ENCODE measurements at regions not wholly inside any gene's neighbourhood (a gene's known extent, or its start where the extent isn't known, plus 50 kb on each side); places are given as distances from the start of the nearest gene placed in this dataset.

DNA sequence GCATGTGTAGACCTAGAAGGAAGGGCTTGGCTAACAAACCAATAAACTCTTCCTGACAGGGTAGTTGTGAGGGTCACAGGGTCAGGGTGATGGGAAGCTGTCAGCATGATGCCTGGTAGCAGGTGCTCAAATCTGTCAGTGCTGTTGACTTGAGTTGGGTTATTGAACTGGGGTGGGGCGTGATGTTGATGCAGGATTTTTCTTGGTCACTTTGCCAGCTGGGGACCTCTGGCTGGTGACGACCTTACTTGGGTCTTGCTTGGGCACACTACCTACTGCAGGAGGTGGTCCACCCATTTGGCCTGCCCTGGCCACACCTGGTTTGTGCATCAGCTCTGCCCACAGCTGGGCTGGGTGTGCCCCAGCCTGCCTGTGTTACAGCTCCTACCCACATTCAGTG, 624.4 kb downstream of the PTPRU start:
- ChIA-PET POLR2A (no interaction called here), CTCF (ENCODE audit: low intra/inter-chr PET ratio, low total read pairs) (no interaction called here)
- Histone ChIP-seq H3K4me3 (replicated peaks in 1 of 3; ENCODE audit: insufficient read depth in 1 of 3, low read depth in 2 of 3, low read length in 3 of 3) (no peak overlapping the region), H3K9me3 (ENCODE audit: low read length) (peaks cover 12% of the 10 kb centered on the region; the same call in 1 of the 2 replicates), H4K20me1 (ENCODE audit: insufficient read depth, low read length) (no peaks in the 10 kb centered on the region), H2AFZ (ENCODE audit: low read length) (no peak overlapping the region), H3K36me3 (replicated peaks in 1 of 2; ENCODE audit: control insufficient read depth in 1 of 2, insufficient read depth in 2 of 2, low read length in 2 of 2) (no peaks in the 10 kb centered on the region), H3K27me3 (ENCODE audit: control insufficient read depth in 1 of 2, insufficient read depth in 2 of 2, low read length in 2 of 2) (peaks cover 0 to 2% of the 10 kb centered on the region in 2 experiments; a peak in 2 of 5 replicates), H3K9ac (ENCODE audit: insufficient read depth, low read depth, low read length) (no peak overlapping the region), H3K27ac (ENCODE audit: extremely low read length, insufficient read depth, low read length) (no peak overlapping the region), H3K79me2 (ENCODE audit: insufficient read depth, low read length) (no peaks in the 10 kb centered on the region), H3K4me1 (ENCODE audit: insufficient read depth, low read length) (no peaks in the 10 kb centered on the region), H3K4me2 (ENCODE audit: low read depth, low read length) (no peak overlapping the region)
- in situ Hi-C loops (cut with HindIII; ENCODE audit: extremely low pct_ligation_motif_present, low pct_unique_long_range_greater_than_20kb), result no loop called here
- no TSS peak for BruUV-seq (replicated peaks)
- DNase-seq (ENCODE audit: low spot score), result no peak
- FAIRE-seq, result no peak
- ATAC-seq, result no peak
- WGBS (ENCODE audit: low lambda C conversion rate), result no CpG with 5 or more reads among the region's 2 CpGs
- TF ChIP-seq RARA (CRISPR knock-in tag; IDR thresholded peaks at IDR 0.05) (no peak), LCORL (IDR thresholded peaks at IDR 0.05) (no peak), LCORL (CRISPR knock-in tag; IDR thresholded peaks at IDR 0.05) (no peak), CAMTA2 (CRISPR knock-in tag; IDR thresholded peaks at IDR 0.05; ENCODE audit: borderline replicate concordance) (no peak), ZNF335 (CRISPR knock-in tag; IDR thresholded peaks at IDR 0.05) (no peak), ZMYM4 (CRISPR knock-in tag; IDR thresholded peaks at IDR 0.05) (no peak)
- TF ChIP-seq, protein P1, sequence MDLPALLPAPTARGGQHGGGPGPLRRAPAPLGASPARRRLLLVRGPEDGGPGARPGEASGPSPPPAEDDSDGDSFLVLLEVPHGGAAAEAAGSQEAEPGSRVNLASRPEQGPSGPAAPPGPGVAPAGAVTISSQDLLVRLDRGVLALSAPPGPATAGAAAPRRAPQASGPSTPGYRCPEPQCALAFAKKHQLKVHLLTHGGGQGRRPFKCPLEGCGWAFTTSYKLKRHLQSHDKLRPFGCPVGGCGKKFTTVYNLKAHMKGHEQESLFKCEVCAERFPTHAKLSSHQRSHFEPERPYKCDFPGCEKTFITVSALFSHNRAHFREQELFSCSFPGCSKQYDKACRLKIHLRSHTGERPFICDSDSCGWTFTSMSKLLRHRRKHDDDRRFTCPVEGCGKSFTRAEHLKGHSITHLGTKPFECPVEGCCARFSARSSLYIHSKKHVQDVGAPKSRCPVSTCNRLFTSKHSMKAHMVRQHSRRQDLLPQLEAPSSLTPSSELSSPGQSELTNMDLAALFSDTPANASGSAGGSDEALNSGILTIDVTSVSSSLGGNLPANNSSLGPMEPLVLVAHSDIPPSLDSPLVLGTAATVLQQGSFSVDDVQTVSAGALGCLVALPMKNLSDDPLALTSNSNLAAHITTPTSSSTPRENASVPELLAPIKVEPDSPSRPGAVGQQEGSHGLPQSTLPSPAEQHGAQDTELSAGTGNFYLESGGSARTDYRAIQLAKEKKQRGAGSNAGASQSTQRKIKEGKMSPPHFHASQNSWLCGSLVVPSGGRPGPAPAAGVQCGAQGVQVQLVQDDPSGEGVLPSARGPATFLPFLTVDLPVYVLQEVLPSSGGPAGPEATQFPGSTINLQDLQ (CRISPR knock-in tag; IDR thresholded peaks at IDR 0.05), result no peak
- TF ChIP-seq, protein P2, sequence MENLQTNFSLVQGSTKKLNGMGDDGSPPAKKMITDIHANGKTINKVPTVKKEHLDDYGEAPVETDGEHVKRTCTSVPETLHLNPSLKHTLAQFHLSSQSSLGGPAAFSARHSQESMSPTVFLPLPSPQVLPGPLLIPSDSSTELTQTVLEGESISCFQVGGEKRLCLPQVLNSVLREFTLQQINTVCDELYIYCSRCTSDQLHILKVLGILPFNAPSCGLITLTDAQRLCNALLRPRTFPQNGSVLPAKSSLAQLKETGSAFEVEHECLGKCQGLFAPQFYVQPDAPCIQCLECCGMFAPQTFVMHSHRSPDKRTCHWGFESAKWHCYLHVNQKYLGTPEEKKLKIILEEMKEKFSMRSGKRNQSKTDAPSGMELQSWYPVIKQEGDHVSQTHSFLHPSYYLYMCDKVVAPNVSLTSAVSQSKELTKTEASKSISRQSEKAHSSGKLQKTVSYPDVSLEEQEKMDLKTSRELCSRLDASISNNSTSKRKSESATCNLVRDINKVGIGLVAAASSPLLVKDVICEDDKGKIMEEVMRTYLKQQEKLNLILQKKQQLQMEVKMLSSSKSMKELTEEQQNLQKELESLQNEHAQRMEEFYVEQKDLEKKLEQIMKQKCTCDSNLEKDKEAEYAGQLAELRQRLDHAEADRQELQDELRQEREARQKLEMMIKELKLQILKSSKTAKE (CRISPR knock-in tag; IDR thresholded peaks at IDR 0.05; ENCODE audit: borderline replicate concordance), result no peak
- intact Hi-C loops (cut with micrococcal nuclease; ENCODE audit: unreplicated experiment), result no loop called here
